ENCODE measurements at regions not wholly inside any gene's neighbourhood (a gene's known extent, or its start where the extent isn't known, plus 50 kb on each side); places are given as distances from the start of the nearest gene placed in this dataset.

DNA sequence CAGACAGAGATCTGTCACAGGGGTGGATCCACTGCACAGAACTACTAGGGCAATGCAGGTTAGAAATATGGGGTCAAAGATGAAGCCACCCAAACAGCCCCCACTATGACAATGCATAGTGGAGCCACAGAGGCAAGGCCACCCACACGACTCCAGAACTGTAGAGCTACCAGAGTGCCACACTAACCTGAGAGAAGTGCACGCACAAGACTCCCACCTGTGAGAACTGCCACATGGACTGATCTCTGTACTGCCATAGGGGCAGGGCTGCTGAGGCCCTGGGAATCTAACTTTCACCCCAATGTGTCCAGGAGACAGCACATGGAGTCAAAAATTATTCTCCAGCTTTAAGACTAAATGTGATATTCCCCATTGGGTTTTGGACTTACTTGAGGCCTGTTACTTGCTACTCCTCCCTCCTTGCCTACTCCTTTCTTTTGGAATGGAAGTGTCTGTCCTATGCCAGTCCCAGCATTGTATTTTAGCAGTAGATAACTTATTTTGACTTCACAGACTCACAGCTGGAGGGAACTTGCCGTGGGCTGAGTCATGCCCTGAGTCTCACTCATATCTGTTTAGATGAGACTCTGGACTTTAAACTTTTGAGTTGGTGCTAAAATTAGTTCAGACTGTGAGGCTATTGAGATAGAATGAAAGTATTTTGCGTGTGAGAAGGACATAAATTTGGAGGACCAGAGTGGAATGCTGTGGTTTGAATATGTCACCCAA, 853.3 kb downstream of the MAT2B start:
- H3K9me3 ChIP-seq (ENCODE audit: control insufficient read depth in 4 of 4, low read length in 3 of 4) = no peaks in the 10 kb centered on the region
- no peak for DNase-seq (ENCODE audit: low spot score)
- no peak overlapping the region for H3K27ac ChIP-seq (ENCODE audit: low read depth in 1 of 2, low read length in 2 of 2)
- peaks cover 0 to 3% (median 0%) of the 10 kb centered on the region in 4 donors for H3K4me1 ChIP-seq (ENCODE audit: control insufficient read depth in 4 of 4, insufficient read depth in 4 of 4, low read length in 3 of 4)
- no peak overlapping the region for H3K9ac ChIP-seq (ENCODE audit: low read depth in 1 of 2, low read length in 2 of 2)
- TF ChIP-seq ZBTB33 (IDR thresholded peaks at IDR 0.05) (no peak), HNF4A (conservative IDR thresholded peaks at IDR 0.05) (peak; percentile 64 to 81), JUND (IDR thresholded peaks at IDR 0.05) (peak in 1 of 2 donors; percentile 53), SP1 (IDR thresholded peaks at IDR 0.05) (no peak), GABPA (IDR thresholded peaks at IDR 0.05 in 1 of 2, conservative IDR thresholded peaks at IDR 0.05 in 1 of 2) (no peak), NR2F2 (IDR thresholded peaks at IDR 0.05) (no peak), HNF4G (IDR thresholded peaks at IDR 0.05) (no peak), RAD21 (IDR thresholded peaks at IDR 0.05) (peak in 1 of 2 donors; percentile 9), FOXA2 (IDR thresholded peaks at IDR 0.05) (no peak), TAF1 (conservative IDR thresholded peaks at IDR 0.05) (no peak), EGR1 (IDR thresholded peaks at IDR 0.05; ENCODE audit: low read depth in 2 of 2) (no peak), RXRA (IDR thresholded peaks at IDR 0.05) (no peak)
- TF ChIP-seq, protein P1, sequence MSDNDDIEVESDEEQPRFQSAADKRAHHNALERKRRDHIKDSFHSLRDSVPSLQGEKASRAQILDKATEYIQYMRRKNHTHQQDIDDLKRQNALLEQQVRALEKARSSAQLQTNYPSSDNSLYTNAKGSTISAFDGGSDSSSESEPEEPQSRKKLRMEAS (IDR thresholded peaks at IDR 0.05) = no peak
- TF ChIP-seq, protein P2, sequence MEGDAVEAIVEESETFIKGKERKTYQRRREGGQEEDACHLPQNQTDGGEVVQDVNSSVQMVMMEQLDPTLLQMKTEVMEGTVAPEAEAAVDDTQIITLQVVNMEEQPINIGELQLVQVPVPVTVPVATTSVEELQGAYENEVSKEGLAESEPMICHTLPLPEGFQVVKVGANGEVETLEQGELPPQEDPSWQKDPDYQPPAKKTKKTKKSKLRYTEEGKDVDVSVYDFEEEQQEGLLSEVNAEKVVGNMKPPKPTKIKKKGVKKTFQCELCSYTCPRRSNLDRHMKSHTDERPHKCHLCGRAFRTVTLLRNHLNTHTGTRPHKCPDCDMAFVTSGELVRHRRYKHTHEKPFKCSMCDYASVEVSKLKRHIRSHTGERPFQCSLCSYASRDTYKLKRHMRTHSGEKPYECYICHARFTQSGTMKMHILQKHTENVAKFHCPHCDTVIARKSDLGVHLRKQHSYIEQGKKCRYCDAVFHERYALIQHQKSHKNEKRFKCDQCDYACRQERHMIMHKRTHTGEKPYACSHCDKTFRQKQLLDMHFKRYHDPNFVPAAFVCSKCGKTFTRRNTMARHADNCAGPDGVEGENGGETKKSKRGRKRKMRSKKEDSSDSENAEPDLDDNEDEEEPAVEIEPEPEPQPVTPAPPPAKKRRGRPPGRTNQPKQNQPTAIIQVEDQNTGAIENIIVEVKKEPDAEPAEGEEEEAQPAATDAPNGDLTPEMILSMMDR (IDR thresholded peaks at IDR 0.05; ENCODE audit: low read depth, low read length, missing input control) = no peak
- H3K4me3 ChIP-seq (ENCODE audit: low read depth in 1 of 3, low read length in 3 of 3) = no peak overlapping the region
- H3K36me3 ChIP-seq (ENCODE audit: control insufficient read depth in 4 of 4, insufficient read depth in 3 of 4, low read depth in 1 of 4, low read length in 3 of 4) = no peaks in the 10 kb centered on the region
- 49% methylated on average over 4 of the region's 4 CpGs for WGBS
- H3K27me3 ChIP-seq (ENCODE audit: control insufficient read depth in 4 of 4, insufficient read depth in 4 of 4, low read length in 3 of 4) = no peaks in the 10 kb centered on the region

DNA sequence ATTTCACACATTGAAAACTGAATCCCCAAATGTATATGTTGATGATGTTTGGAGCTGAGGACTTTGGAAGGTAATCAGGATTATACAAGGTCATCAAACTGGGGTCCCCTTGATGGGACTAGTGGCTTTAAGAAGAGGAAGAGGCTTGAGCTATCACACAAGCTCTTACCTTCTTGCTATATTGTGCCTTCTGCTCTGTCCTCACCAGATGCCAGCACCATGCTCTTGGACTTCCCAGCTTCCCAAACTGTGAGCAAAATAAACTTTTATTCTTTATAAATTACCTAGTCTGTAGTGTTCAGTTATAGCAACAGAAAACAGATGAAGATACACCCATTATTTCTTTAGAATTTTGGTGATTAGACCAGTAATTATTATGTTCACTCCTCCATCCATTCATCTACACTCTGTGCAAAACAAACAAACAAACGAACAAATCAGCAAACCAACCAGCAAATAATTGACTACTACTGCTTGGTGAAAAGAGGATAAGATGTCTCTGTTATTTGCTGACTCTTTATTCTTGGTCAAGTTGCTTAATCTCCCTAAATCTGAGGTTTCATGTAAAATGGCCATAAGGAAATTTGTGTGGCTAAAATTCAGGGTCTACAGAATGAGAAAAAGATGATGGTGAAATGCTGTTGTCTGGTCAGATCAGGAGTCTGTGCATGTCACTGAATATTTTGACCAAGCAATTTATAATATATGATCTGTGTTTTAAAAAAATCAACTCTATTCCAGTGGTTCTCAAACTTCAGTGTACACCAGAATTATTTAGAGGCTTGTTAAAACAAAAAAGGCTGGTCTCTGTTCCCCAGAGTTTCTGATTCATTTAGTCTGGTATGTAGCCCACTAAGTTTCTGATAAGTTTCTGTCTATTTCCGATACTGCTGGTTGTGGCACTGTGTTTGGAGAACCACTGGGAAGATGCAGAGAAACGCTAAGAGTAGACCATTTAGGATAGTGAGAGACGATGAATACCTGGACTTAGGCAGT, 854.1 kb downstream of the MAT2B start:
- Histone ChIP-seq H3K9ac (ENCODE audit: low read depth in 1 of 2, low read length in 2 of 2) (no peak overlapping the region), H3K36me3 (ENCODE audit: control insufficient read depth in 4 of 4, insufficient read depth in 3 of 4, low read depth in 1 of 4, low read length in 3 of 4) (no peaks in the 10 kb centered on the region), H3K27me3 (ENCODE audit: control insufficient read depth in 4 of 4, insufficient read depth in 4 of 4, low read length in 3 of 4) (no peaks in the 10 kb centered on the region), H3K9me3 (ENCODE audit: control insufficient read depth in 4 of 4, low read length in 3 of 4) (no peaks in the 10 kb centered on the region), H3K27ac (ENCODE audit: low read depth in 1 of 2, low read length in 2 of 2) (no peak overlapping the region), H3K4me3 (ENCODE audit: low read depth in 1 of 3, low read length in 3 of 3) (no peak overlapping the region), H3K4me1 (ENCODE audit: control insufficient read depth in 4 of 4, insufficient read depth in 4 of 4, low read length in 3 of 4) (peaks cover 0 to 3% (median 0%) of the 10 kb centered on the region in 4 donors)
- WGBS = 76% methylated on average over 4 of the region's 4 CpGs
- DNase-seq (ENCODE audit: low spot score) = no peak
- TF ChIP-seq FOXA1 (IDR thresholded peaks at IDR 0.05) (no peak), RXRA (IDR thresholded peaks at IDR 0.05) (no peak), HNF4G (IDR thresholded peaks at IDR 0.05) (no peak), FOXA2 (IDR thresholded peaks at IDR 0.05) (no peak), RAD21 (IDR thresholded peaks at IDR 0.05) (no peak), TAF1 (conservative IDR thresholded peaks at IDR 0.05) (no peak), ZBTB33 (IDR thresholded peaks at IDR 0.05) (no peak), HNF4A (conservative IDR thresholded peaks at IDR 0.05) (no peak)
- TF ChIP-seq, protein P3, sequence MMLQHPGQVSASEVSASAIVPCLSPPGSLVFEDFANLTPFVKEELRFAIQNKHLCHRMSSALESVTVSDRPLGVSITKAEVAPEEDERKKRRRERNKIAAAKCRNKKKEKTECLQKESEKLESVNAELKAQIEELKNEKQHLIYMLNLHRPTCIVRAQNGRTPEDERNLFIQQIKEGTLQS (IDR thresholded peaks at IDR 0.05) = no peak
- TF ChIP-seq, protein P4, sequence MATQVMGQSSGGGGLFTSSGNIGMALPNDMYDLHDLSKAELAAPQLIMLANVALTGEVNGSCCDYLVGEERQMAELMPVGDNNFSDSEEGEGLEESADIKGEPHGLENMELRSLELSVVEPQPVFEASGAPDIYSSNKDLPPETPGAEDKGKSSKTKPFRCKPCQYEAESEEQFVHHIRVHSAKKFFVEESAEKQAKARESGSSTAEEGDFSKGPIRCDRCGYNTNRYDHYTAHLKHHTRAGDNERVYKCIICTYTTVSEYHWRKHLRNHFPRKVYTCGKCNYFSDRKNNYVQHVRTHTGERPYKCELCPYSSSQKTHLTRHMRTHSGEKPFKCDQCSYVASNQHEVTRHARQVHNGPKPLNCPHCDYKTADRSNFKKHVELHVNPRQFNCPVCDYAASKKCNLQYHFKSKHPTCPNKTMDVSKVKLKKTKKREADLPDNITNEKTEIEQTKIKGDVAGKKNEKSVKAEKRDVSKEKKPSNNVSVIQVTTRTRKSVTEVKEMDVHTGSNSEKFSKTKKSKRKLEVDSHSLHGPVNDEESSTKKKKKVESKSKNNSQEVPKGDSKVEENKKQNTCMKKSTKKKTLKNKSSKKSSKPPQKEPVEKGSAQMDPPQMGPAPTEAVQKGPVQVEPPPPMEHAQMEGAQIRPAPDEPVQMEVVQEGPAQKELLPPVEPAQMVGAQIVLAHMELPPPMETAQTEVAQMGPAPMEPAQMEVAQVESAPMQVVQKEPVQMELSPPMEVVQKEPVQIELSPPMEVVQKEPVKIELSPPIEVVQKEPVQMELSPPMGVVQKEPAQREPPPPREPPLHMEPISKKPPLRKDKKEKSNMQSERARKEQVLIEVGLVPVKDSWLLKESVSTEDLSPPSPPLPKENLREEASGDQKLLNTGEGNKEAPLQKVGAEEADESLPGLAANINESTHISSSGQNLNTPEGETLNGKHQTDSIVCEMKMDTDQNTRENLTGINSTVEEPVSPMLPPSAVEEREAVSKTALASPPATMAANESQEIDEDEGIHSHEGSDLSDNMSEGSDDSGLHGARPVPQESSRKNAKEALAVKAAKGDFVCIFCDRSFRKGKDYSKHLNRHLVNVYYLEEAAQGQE (IDR thresholded peaks at IDR 0.05) = no peak

All from liver (tissue), 8 donors.